ENCODE measurements at regions not wholly inside any gene's neighbourhood (a gene's known extent, or its start where the extent isn't known, plus 50 kb on each side); places are given as distances from the start of the nearest gene placed in this dataset.
"Not testable (repeated sequence)": the region's sequence is repeated elsewhere in the genome, so short reads cannot be mapped to it uniquely, and the experiment has no call there.

DNA sequence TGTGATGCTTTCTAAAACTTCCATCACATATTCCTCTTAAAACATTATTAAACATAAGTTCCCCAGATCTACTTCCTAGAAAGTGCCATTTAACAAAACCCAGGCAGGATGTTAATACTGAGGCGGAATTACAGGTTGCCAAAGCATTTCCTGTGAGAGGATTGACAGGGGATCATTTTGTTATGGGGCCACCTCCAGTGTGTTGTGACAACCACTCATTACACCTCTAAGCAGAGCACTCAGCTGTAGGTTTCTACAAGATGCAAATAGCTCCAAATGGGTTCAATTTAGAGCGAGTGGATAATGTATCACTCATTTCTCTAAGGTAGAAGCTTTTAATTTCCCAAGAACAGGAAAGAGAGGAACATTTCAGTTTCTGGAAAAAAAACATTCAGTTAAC is 1429.5 kb upstream of the ACVR2A start:
- DNase-seq (no peak), ATAC-seq (ENCODE audit: low FRiP score) (no peak)
- Histone ChIP-seq H3K4me1 (ENCODE audit: control insufficient read depth in 1 of 2, insufficient read depth in 2 of 2, low read length in 2 of 2) (no peaks in the 10 kb centered on the region), H3K27ac (ENCODE audit: low read depth in 1 of 2, low read length in 2 of 2) (no peak overlapping the region), H3K27me3 (ENCODE audit: control insufficient read depth in 1 of 2, insufficient read depth in 2 of 2, low read length in 1 of 2) (no peaks in the 10 kb centered on the region), H3K4me3 (ENCODE audit: low read length in 2 of 2) (no peak overlapping the region), H3K9me3 (ENCODE audit: control insufficient read depth, low read length) (no peaks in the 10 kb centered on the region), H3K36me3 (ENCODE audit: control insufficient read depth in 1 of 2, insufficient read depth in 2 of 2, low read length in 1 of 2) (no peaks in the 10 kb centered on the region)
- intact Hi-C loops (cut with DNase I), result no loop called here
- WGBS, 2 donors, result 68 to 82% methylated on average over 2 of the region's 2 CpGs

DNA sequence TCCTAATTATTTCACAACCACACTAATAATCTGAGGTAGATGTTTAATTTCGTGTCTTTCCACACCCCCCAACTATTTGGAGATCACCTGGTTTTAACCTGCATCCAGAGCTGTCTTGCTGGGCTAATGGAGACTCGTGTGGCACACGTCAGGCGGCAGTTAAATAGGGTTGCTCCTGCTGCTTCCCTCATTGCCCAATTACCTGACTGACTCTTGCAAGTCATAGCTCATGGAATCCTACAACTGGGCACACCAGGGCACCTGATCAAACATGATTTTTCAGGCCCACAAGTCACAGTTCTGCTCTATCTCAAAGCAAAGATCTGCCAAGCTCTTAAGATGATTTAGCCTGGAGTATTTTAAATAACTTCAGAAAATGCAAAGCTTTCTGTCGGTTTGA is 1430.4 kb upstream of the ACVR2A start:
- DNase-seq (no peak), ATAC-seq (ENCODE audit: low FRiP score) (no peak)
- Histone ChIP-seq H3K4me1 (ENCODE audit: control insufficient read depth in 1 of 2, insufficient read depth in 2 of 2, low read length in 2 of 2) (no peaks in the 10 kb centered on the region), H3K4me3 (ENCODE audit: low read length in 2 of 2) (no peak overlapping the region), H3K27me3 (ENCODE audit: control insufficient read depth in 1 of 2, insufficient read depth in 2 of 2, low read length in 1 of 2) (no peaks in the 10 kb centered on the region), H3K9me3 (ENCODE audit: control insufficient read depth, low read length) (no peaks in the 10 kb centered on the region), H3K27ac (ENCODE audit: low read depth in 1 of 2, low read length in 2 of 2) (no peak overlapping the region), H3K36me3 (ENCODE audit: control insufficient read depth in 1 of 2, insufficient read depth in 2 of 2, low read length in 1 of 2) (no peaks in the 10 kb centered on the region)
- intact Hi-C loops (cut with DNase I), result no loop called here
- 65 to 70% methylated on average over 5 of the region's 5 CpGs for WGBS, 2 donors

DNA sequence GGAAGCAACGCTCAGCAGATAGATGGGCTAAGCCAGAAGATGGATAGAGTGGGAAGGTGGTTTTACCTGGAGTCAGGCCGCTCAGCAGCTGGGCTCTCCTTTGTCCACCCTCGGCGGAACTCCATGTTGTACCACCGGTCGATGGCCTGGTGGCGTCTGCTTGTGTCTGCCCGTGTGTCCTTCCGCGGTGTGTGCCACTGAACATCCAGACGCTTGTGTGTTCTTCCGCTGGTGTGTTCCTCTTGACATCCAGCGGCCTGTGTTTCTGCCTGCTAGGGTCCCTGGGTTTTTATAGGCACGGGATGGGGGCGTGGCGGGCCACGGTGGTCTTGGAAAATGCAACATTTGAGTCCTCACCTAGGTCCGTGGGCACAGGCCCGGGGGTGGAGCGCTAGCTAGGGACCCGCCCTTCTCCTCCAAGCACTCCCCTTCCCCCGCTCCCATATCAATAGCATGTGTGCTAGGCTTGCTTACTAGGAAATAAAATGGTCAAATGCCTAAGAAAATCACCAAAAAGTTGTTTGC is 1431.7 kb upstream of the ACVR2A start:
- ATAC-seq (ENCODE audit: low FRiP score) (no peak), DNase-seq (no peak)
- H3K4me3 ChIP-seq (ENCODE audit: low read length in 2 of 2), result no peak overlapping the region
- no peaks in the 10 kb centered on the region for H3K4me1 ChIP-seq (ENCODE audit: control insufficient read depth in 1 of 2, insufficient read depth in 2 of 2, low read length in 2 of 2)
- H3K27me3 ChIP-seq (ENCODE audit: control insufficient read depth in 1 of 2, insufficient read depth in 2 of 2, low read length in 1 of 2), result no peaks in the 10 kb centered on the region
- H3K27ac ChIP-seq (ENCODE audit: low read depth in 1 of 2, low read length in 2 of 2), result no peak overlapping the region
- no peaks in the 10 kb centered on the region for H3K36me3 ChIP-seq (ENCODE audit: control insufficient read depth in 1 of 2, insufficient read depth in 2 of 2, low read length in 1 of 2)
- intact Hi-C loops (cut with DNase I), result no loop called here
- 94 to 97% methylated on average over 22 of the region's 22 CpGs for WGBS, 2 donors
- H3K9me3 ChIP-seq (ENCODE audit: control insufficient read depth, low read length), result no peaks in the 10 kb centered on the region

DNA sequence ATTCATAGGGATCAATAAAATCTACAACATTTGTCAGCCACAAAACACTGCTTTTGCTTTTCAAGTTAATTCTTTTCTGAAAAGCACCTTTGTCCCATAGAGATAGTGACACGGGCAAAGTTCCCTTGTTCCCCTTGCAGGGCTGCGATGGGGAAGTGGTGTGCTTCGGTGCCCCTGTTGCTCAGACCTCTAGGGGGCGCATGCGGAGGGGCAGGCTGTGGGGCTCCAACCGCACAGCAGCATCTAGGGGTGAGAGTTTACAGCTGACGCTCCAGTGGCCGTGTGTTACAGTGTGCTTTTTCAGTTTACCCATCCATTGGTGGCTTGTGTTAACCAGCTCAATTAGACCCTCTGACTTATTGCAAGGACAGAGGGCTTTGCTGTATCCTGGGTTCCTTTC is 1432.2 kb upstream of the ACVR2A start:
- H3K4me3 ChIP-seq (ENCODE audit: low read length in 2 of 2), result no peak overlapping the region
- no peaks in the 10 kb centered on the region for H3K27me3 ChIP-seq (ENCODE audit: control insufficient read depth in 1 of 2, insufficient read depth in 2 of 2, low read length in 1 of 2)
- ATAC-seq (ENCODE audit: low FRiP score) (no peak), DNase-seq (no peak)
- H3K36me3 ChIP-seq (ENCODE audit: control insufficient read depth in 1 of 2, insufficient read depth in 2 of 2, low read length in 1 of 2), result no peaks in the 10 kb centered on the region
- no peaks in the 10 kb centered on the region for H3K4me1 ChIP-seq (ENCODE audit: control insufficient read depth in 1 of 2, insufficient read depth in 2 of 2, low read length in 2 of 2)
- no peak overlapping the region for H3K27ac ChIP-seq (ENCODE audit: low read depth in 1 of 2, low read length in 2 of 2)
- intact Hi-C loops (cut with DNase I), result no loop called here
- no peaks in the 10 kb centered on the region for H3K9me3 ChIP-seq (ENCODE audit: control insufficient read depth, low read length)
- WGBS, 2 donors, result 92% methylated on average over 8 of the region's 8 CpGs

DNA sequence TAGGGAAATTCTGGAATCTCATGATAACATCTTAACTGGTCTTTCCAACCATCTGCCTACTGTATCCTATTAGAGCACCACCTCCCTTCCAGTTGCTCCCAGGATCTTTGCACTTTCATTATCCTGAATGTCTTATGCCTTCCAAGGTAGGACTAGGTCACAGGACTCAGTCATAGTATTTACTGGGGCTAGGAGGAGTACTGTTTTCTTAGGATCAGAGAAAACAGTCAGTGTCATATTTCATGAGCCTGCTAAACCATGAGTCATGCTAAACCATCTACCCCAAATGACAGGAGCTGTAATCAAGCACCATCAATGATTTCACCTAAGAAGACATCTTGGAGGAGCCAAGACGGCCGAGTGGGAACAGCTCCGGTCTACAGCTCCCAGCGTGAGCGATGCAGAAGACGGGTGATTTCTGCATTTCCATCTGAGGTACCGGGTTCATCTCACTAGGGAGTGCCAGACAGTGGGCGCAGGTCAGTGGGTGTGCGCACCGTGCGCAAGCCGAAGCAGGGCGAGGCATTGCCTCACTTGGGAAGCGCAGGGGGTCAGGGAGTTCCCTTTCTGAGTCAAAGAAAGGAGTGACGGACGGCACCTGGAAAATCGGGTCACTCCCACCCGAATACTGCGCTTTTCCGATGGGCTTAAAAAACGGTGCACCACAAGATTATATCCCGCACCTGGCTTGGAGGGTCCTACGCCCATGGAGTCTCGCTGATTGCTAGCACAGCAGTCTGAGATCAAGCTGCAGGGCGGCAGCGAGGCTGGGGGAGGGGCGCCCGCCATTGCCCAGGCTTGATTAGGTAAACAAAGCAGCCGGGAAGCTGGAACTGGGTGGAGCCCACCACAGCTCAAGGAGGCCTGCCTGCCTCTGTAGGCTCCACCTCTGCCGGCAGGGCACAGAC is 1439.2 kb upstream of the ACVR2A start:
- intact Hi-C loops (cut with DNase I); H3K9me3 ChIP-seq (ENCODE audit: control insufficient read depth, low read length); H3K27ac ChIP-seq (ENCODE audit: low read depth in 1 of 2, low read length in 2 of 2); H3K36me3 ChIP-seq (ENCODE audit: control insufficient read depth in 1 of 2, insufficient read depth in 2 of 2, low read length in 1 of 2); H3K4me3 ChIP-seq (ENCODE audit: low read length in 2 of 2); ATAC-seq (ENCODE audit: low FRiP score); H3K27me3 ChIP-seq (ENCODE audit: control insufficient read depth in 1 of 2, insufficient read depth in 2 of 2, low read length in 1 of 2); H3K4me1 ChIP-seq (ENCODE audit: control insufficient read depth in 1 of 2, insufficient read depth in 2 of 2, low read length in 2 of 2): not testable (repeated sequence)
- 88% methylated on average over 27 to 30 of the region's 30 CpGs for WGBS, 2 donors
- peak in 1 of 2 donors; percentile 14 for DNase-seq

DNA sequence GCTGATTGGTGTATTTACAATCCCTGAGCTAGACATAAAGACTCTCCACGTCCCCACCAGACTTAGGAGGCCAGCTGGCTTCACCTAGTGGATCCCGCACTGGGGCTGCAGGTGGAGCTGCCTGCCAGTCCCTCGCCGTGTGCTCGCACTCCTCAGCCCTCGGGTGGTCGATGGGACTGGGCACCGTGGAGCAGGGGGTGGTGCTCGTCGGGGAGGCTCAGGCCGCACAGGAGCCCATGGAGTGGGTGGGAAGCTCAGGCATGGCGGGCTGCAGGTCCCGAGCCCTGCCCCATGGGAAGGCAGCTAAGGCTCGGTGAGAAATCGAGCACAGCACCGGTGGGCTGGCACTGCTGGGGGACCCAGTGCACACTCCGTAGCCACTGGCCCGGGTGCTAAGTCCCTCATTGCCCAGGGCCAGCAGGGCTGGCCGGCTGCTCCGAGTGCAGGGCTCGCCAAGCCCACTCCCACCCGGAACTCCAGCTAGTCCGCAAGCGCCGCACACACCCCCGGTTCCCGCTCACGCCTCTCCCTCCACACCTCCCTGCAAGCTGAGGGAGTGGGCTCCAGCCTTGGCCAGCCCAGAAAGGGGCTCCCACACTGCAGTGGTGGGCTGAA is 1441.2 kb upstream of the ACVR2A start:
- WGBS, 2 donors, result 96 to 97% methylated on average over 27 to 28 of the region's 28 CpGs
- intact Hi-C loops (cut with DNase I); H3K9me3 ChIP-seq (ENCODE audit: control insufficient read depth, low read length): not testable (repeated sequence)

DNA sequence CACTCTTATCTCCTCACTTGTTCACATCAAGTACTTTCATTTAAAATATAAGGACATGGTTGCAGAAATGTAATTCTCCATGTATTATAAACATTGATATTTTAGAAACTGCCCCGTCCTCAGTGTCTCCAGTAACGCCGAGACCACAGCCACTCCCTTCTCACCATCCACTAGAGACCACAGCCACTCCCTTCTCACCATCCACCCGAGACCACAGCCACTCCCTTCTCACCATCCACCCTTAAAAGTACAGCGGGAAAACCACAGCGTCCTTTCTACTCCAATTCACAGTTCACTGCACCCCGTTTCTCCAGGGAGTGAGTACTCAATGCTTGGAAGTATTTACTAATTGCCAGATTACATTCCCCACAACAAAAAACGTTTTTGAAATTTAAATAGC is 1452.2 kb upstream of the ACVR2A start:
- Histone ChIP-seq H3K27me3 (ENCODE audit: control insufficient read depth in 1 of 2, insufficient read depth in 2 of 2, low read length in 1 of 2) (no peaks in the 10 kb centered on the region), H3K27ac (ENCODE audit: low read depth in 1 of 2, low read length in 2 of 2) (no peak overlapping the region), H3K9me3 (ENCODE audit: control insufficient read depth, low read length) (no peaks in the 10 kb centered on the region), H3K4me1 (ENCODE audit: control insufficient read depth in 1 of 2, insufficient read depth in 2 of 2, low read length in 2 of 2) (no peaks in the 10 kb centered on the region), H3K36me3 (ENCODE audit: control insufficient read depth in 1 of 2, insufficient read depth in 2 of 2, low read length in 1 of 2) (no peaks in the 10 kb centered on the region), H3K4me3 (ENCODE audit: low read length in 2 of 2) (no peak overlapping the region)
- ATAC-seq (ENCODE audit: low FRiP score) (no peak), DNase-seq (no peak)
- 70 to 72% methylated on average over 8 of the region's 8 CpGs for WGBS, 2 donors
- intact Hi-C loops (cut with DNase I), result no loop called here

More for the DNA sequence above, 1441.2 kb upstream of the ACVR2A start:
- not testable (repeated sequence) for DNase-seq; ATAC-seq (ENCODE audit: low FRiP score); H3K27me3 ChIP-seq (ENCODE audit: control insufficient read depth in 1 of 2, insufficient read depth in 2 of 2, low read length in 1 of 2); H3K4me1 ChIP-seq (ENCODE audit: control insufficient read depth in 1 of 2, insufficient read depth in 2 of 2, low read length in 2 of 2); H3K27ac ChIP-seq (ENCODE audit: low read depth in 1 of 2, low read length in 2 of 2); H3K36me3 ChIP-seq (ENCODE audit: control insufficient read depth in 1 of 2, insufficient read depth in 2 of 2, low read length in 1 of 2); H3K4me3 ChIP-seq (ENCODE audit: low read length in 2 of 2)

DNA sequence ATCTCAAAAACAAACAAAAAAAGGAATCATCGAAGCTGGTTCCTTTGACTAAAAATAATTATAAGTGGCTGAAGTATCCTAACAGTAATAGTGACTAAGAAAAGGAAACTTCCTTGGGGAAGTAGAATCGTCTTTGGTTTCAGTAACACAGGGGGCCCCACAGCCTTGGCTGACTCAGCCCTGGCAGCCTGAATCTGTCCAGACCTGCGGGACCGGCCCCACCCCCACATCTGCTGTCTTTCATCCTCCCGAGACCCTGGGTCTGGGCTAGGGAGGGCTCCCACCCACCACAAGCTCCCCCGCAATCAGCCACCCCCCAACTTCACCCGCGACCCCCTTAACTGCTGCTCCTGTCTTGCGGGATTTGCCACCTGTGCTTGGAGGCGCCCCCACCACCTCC is 1452.6 kb upstream of the ACVR2A start:
- Histone ChIP-seq H3K9me3 (ENCODE audit: control insufficient read depth, low read length) (no peaks in the 10 kb centered on the region), H3K27me3 (ENCODE audit: control insufficient read depth in 1 of 2, insufficient read depth in 2 of 2, low read length in 1 of 2) (no peaks in the 10 kb centered on the region), H3K4me3 (ENCODE audit: low read length in 2 of 2) (no peak overlapping the region), H3K4me1 (ENCODE audit: control insufficient read depth in 1 of 2, insufficient read depth in 2 of 2, low read length in 2 of 2) (no peaks in the 10 kb centered on the region), H3K27ac (ENCODE audit: low read depth in 1 of 2, low read length in 2 of 2) (no peak overlapping the region), H3K36me3 (ENCODE audit: control insufficient read depth in 1 of 2, insufficient read depth in 2 of 2, low read length in 1 of 2) (no peaks in the 10 kb centered on the region)
- DNase-seq, result no peak
- WGBS, 2 donors, result 67 to 72% methylated on average over 10 of the region's 10 CpGs
- intact Hi-C loops (cut with DNase I), result no loop called here
- ATAC-seq (ENCODE audit: low FRiP score), result no peak

DNA sequence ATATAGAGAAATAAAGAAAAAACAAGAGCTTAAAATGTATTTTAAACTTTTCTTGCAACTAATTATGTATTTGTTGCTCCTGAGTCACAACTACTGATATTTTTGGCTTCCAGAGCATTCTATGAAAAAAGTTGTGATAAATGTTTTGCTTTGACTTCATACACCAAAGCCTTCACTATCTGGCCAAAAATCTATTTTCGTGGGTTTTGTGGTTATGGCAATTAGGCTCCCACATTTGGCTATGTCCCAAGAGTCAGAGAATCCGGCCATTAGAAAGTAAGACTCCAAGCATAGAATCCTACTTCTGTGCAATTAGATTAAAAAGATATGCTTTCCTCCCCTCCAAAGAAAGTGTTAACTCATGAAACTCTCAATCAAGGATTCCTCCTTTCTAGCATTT is 1456.1 kb upstream of the ACVR2A start:
- Histone ChIP-seq H3K4me1 (ENCODE audit: control insufficient read depth in 1 of 2, insufficient read depth in 2 of 2, low read length in 2 of 2) (no peaks in the 10 kb centered on the region), H3K36me3 (ENCODE audit: control insufficient read depth in 1 of 2, insufficient read depth in 2 of 2, low read length in 1 of 2) (no peaks in the 10 kb centered on the region), H3K27me3 (ENCODE audit: control insufficient read depth in 1 of 2, insufficient read depth in 2 of 2, low read length in 1 of 2) (no peaks in the 10 kb centered on the region), H3K4me3 (ENCODE audit: low read length in 2 of 2) (no peak overlapping the region), H3K27ac (ENCODE audit: low read depth in 1 of 2, low read length in 2 of 2) (no peak overlapping the region), H3K9me3 (ENCODE audit: control insufficient read depth, low read length) (no peaks in the 10 kb centered on the region)
- intact Hi-C loops (cut with DNase I), result no loop called here
- no peak for DNase-seq
- no peak for ATAC-seq (ENCODE audit: low FRiP score)
- WGBS, 2 donors, result 32 to 34% methylated on average over 2 of the region's 2 CpGs
